ENCODE measurements at regions not wholly inside any gene's neighbourhood (a gene's known extent, or its start where the extent isn't known, plus 50 kb on each side); places are given as distances from the start of the nearest gene placed in this dataset.
A peak's percentile ranks its signal among the peaks of the same experiment; 100 is the strongest.
"Not testable (repeated sequence)": the region's sequence is repeated elsewhere in the genome, so short reads cannot be mapped to it uniquely, and the experiment has no call there.

DNA sequence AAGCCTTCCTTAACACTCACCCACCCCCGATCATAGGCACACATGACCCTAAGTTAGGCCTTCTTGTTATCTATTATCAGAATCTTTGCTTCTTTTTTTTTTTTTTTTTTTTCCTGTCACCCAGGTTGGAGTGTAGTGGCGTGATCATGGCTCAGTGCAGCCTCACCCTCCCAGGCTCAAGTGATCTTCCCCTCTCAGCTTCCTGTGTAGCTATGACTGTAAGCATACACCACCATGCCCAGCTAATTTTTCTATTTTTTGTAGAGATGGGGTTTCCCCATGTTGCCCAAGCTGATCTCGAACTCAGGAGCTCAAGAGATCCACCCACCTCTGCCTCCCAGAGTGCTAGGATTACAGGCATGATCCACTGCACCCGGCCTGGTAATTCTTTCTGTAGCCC lies 328.7 kb downstream of the NR4A2 start:
- DNase-seq = no peak

DNA sequence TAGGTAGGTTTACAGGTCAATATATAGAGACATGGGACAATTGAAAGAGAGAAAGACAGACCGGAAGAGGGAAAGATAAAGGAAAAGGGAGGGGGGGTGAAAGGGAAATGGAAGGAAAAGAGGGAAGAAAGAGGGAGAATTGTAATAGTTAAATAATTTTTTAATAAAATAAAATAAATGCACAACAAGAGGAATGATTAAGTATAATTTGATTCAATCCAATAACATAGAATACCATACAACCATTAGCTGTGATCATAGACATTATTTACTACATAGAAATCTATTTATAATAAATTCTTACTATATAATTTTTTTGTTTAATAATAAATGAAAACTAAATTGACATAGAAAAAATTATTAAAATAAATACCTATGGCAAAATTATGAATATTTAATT lies 330.7 kb downstream of the NR4A2 start:
- DNase-seq = no peak

GRCh38 chr2:155997538-155997937 lies 335.0 kb downstream of the NR4A2 start:
- DNase-seq = no peak

GRCh38 chr2:155994315-155994714 lies 338.2 kb downstream of the NR4A2 start:
- no peak for DNase-seq

- DNase-seq = no peak
Observed at GRCh38 chr2:155983845-155984244, 348.7 kb downstream of the NR4A2 start.

- DNase-seq = no peak
Observed at GRCh38 chr2:155982135-155982534, 350.4 kb downstream of the NR4A2 start.

GRCh38 chr2:155980941-155981560 lies 351.5 kb downstream of the NR4A2 start:
- DNase-seq = no peak

DNA sequence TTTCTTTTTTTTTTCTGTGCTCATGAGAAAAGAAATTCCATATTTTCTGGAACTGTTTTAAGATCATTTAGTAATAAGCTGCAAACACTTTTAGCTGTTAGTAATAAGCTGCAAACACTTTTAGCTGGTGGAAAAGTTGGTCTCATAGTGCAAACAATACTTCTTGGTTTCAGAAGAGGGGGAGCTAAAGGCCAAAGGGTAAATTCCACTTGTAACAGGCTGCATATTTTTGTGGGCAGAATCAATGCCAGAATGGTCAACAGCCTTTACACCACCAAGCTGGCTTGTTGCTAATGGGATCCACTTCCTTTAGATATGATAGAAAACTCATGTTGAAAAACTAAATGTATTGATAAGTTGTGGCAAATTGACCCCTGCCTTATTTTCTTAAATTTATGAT lies 356.8 kb downstream of the NR4A2 start:
- DNase-seq = peak; percentile 27

DNA sequence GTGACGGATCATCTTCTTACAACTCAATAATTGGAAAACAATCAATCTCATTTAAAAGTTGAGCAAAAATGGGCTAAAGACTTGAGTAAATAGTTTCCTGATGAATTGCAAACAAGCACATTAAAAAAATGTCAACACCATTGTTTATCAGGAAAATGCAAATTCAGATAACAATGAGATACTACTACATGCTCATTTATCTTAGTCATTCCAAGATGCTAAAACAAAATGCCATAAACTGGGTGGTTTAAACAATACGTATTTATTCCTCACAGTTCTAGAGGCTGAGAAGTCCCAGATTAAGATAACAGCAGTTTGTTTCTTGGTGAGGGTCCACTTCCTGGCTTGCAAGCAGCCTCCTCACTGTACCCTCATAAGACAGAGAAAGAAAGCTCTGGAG lies 359.6 kb downstream of the NR4A2 start:
- DNase-seq = no peak

DNA sequence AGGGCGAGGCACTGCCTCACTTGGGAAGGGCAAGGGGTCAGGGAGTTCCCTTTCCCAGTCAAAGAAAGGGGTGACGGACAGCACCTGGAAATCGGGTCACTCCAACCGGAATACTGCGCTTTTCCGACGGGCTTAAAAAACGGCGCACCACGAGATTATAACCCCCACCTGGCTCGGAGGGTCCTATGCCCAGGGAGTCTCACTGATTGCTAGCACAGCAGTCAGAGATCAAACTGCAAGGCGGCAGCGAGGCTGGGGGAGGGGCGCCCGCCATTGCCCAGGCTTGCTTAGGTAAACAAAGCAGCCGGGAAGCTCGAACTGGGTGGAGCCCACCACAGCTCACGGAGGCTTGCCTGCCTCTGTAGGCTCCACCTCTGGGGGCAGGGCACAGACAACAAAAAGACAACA lies 366.5 kb downstream of the NR4A2 start:
- DNase-seq = not testable (repeated sequence)

DNA sequence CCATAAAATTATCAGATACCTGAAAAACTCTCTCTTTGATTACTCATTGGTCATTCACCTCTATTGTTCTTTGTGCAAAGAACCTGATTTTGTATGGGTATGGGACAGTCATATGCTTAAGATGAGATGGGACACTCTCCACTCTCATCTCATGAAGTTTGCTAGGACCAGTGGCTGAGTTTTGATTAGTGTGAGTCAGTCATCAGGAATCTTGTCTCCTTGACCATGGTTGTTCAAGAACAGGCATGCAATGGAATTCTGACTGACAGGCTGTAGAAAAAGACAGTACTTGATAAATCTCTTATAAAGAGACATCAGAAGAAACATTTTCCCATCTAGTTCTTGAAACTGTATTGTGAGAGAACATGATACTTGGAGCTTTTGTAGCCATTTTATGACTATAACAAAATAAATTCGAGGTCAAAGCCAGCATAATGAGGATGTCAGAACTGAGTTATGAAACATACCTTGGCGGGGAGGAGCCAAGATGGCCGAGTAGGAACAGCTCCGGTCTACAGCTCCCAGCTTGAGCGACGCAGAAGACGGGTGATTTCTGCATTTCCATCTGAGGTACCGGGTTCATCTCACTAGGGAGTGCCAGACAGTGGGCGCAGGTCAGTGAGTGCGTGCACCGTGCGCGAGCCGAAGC lies 367.0 kb downstream of the NR4A2 start:
- no peak for DNase-seq

DNA sequence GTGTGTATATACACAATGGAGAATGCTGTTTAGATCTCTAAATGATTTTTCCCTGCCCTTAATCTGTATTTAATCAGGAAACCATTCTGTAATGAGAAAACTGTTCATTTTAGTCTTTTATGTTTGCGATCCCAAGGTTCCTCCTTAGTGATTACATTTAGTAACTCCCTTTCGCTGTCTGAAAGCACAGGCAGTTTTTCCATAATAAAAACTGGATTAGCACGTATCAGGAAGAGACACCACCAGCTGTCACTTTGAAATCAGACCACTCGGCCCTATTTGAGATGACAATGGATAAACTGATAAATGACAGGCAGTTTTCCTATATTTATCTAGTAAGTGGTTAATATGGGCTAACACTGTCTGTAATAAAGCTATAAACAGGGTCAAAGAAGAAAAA lies 370.9 kb downstream of the NR4A2 start:
- no peak for DNase-seq

- DNase-seq = no peak
Observed at GRCh38 chr2:155958834-155959233, 373.7 kb downstream of the NR4A2 start.

DNA sequence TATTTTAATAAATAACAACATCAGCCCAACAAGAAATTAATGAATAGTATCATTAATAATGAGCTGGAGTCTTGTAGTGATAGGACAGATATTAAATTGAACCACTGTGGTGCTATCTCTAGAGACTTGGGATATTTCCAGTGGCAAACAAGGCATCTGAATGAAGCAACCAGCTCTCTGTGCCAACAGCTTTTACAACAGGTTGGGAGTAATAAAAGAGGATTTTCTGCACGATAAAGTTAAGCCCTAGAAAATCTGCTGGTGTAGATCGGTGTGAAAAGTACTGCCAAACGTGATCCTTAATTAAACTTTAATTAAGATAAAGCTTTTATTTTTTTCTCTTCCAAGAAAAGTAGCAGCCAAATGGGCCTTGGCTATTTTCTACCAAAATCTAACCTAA lies 385.5 kb downstream of the NR4A2 start:
- no peak for DNase-seq

DNA sequence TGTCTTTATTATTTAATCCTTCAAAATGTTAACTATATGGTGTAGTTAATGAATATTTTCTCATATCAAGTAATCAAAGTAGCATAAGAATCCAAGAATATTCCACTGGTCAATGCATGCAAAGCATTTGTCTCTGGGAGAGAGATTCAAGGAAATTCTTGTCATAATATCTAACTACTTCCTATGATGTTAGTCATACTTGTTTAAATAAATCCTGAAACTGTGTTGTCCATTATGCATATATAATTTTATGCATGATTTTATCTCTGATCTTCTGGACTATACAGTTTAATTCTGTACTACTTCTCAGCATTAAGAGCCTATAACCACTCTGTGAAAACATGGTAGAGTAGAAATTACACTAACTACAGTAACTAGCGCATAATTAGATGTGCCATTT lies 388.3 kb downstream of the NR4A2 start:
- DNase-seq = no peak

GRCh38 chr2:155930312-155930711 lies 402.2 kb downstream of the NR4A2 start:
- DNase-seq = no peak

GRCh38 chr2:155917380-155917779 lies 415.1 kb downstream of the NR4A2 start:
- no peak for DNase-seq

DNA sequence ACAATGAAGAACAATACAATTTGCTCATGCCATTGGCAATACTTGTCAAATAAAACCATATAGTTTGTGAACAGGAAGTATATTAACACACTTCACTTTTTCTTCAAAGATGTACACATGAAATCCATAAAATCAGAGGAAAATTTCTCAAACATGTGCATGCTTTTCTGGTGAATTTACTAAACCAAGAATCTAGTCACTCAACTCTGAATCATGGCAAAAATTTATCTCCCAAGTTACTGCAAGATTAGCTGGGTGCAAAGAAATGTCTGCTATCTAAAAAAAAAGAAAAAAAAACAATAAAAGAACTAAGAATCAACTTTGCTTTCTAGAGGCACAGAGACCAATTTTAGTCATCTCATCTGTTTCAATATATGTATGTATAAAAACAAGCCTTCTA lies 419.2 kb downstream of the NR4A2 start:
- no peak for DNase-seq

GRCh38 chr2:155908567-155908966 lies 424.0 kb downstream of the NR4A2 start:
- DNase-seq = no peak

DNA sequence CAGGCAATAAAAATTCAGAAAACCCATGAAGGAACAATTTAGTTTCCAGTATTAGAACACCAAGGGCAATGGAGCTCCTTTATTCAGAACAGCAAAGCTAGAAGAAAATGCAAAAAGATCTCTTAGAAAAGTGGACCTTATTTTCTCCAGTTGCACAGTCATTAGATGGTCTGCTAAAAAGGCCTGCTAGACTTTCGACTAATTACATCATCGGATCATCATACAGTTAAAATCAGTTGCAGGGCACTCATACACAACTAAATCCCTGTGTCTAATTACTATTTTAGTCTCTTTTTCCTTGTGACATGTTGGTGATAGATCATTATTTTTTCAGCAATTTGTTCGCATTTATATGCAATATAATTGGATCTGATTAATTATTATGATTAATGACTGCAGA lies 425.3 kb downstream of the NR4A2 start:
- DNase-seq = no peak

DNA sequence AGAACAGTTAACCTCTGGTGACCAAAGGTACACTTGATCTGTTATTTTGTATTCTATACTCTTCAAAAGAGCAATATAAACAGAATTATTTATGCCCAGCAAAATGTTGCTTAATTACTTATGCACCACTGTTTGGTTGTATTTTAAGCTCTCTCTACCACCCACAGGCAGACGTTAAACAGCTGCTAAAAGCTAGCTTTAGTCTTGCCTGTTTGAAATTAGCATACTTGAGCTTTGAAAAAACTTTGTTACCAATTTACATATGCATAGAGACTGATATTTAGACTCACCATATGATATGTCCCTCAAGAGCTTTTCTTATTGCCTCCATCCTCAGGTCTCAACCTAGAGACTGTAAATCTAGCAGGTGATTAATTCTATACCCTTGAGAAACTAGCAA lies 426.9 kb downstream of the NR4A2 start:
- no peak for DNase-seq

- DNase-seq = no peak
Observed at GRCh38 chr2:155904720-155905119, 427.8 kb downstream of the NR4A2 start.

- no peak for DNase-seq
Observed at GRCh38 chr2:155902635-155903034, 429.9 kb downstream of the NR4A2 start.

DNA sequence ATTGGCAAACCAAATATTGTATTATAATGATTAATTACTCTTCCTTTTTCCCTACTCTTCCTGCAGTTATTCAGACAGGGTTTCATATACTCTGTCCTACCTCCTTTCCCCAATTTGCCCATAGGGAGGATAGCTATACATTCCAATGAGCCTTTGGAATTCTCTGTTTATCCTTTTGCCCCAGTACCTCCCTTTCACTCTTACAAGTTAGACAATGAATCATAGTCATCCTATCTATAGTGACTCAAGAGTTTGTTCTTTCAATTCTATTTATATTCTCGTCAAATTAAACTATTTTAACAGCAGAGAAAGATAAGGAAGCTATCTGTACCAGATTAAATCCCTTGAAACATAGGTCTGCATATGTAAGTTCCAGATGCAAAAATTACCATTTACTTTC lies 437.5 kb downstream of the NR4A2 start:
- DNase-seq = no peak

DNA sequence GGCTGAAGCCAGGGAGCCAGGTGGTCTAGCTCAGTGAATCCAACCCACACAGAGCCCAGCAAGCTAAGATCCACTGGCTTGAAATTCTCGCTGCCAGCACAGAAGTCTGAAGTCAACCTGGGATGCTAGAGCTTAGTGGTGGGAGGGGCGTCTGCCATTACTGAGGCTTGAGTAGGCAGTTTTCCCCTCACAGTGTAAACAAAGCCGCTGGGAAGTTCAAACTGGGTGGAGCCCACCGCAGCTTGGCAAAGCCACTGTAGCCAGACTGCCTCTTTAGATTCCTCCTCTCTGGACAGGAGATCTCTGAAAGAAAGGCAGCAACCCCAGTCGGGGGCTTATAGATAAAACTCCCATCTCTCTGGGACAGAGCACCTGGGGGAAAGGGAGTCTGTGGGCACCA lies 452.1 kb downstream of the NR4A2 start:
- DNase-seq = not testable (repeated sequence)
